ENCODE measurements at regions not wholly inside any gene's neighbourhood (a gene's known extent, or its start where the extent isn't known, plus 50 kb on each side); places are given as distances from the start of the nearest gene placed in this dataset.

GRCh38 chr16:6111390-6111789 lies 1013.8 kb upstream of the EEF2KMT start:
- intact Hi-C loops (cut with DNase I): no loop called here
- Histone ChIP-seq H3K9me3 (peaks cover 0 to 5% (median 0%) of the 10 kb centered on the region in 12 donors), H3K27ac (no peak overlapping the region), H3K27me3 (no peaks in the 10 kb centered on the region), H3K4me1 (no peaks in the 10 kb centered on the region), H3K4me3 (no peak overlapping the region), H3K36me3 (no peaks in the 10 kb centered on the region)
- DNase-seq: no peak
- 89 to 97% (median 95%) methylated on average over 1 of the region's 1 CpG for WGBS, 4 donors
- TF ChIP-seq POLR2A (IDR thresholded peaks at IDR 0.05) (no peak), CTCF (IDR thresholded peaks at IDR 0.05) (no peak)
- ATAC-seq: no peak

- H3K27me3 ChIP-seq: no peaks in the 10 kb centered on the region
- intact Hi-C loops (cut with DNase I): no loop called here
- no peaks in the 10 kb centered on the region for H3K36me3 ChIP-seq
- no peak overlapping the region for H3K27ac ChIP-seq
- no peak for TF ChIP-seq CTCF (IDR thresholded peaks at IDR 0.05)
- TF ChIP-seq POLR2A (IDR thresholded peaks at IDR 0.05): no peak
- H3K9me3 ChIP-seq: no peaks in the 10 kb centered on the region
- H3K4me3 ChIP-seq: no peak overlapping the region
- ATAC-seq (no peak), DNase-seq (no peak)
- no peaks in the 10 kb centered on the region for H3K4me1 ChIP-seq
- 74 to 93% (median 77%) methylated on average over 3 of the region's 3 CpGs for WGBS, 4 donors
These were observed 1012.8 kb upstream of the EEF2KMT start for GRCh38 chr16:6110346-6110745.

GRCh38 chr16:6106061-6106460 lies 1008.5 kb upstream of the EEF2KMT start:
- intact Hi-C loops (cut with DNase I): no loop called here
- DNase-seq (no peak), ATAC-seq (no peak)
- TF ChIP-seq CTCF (IDR thresholded peaks at IDR 0.05) (no peak), POLR2A (IDR thresholded peaks at IDR 0.05) (no peak)
- Histone ChIP-seq H3K9me3 (no peaks in the 10 kb centered on the region), H3K27ac (no peak overlapping the region), H3K4me1 (no peaks in the 10 kb centered on the region), H3K27me3 (no peaks in the 10 kb centered on the region), H3K36me3 (no peaks in the 10 kb centered on the region), H3K4me3 (no peak overlapping the region)
- WGBS, 4 donors: 40 to 51% (median 46%) methylated on average over 2 of the region's 2 CpGs

- Histone ChIP-seq H3K4me1 (no peaks in the 10 kb centered on the region), H3K4me3 (no peak overlapping the region), H3K27me3 (no peaks in the 10 kb centered on the region), H3K36me3 (no peaks in the 10 kb centered on the region), H3K27ac (no peak overlapping the region), H3K9me3 (no peaks in the 10 kb centered on the region)
- no peak for DNase-seq
- WGBS, 4 donors: 59 to 75% (median 72%) methylated on average over 3 of the region's 3 CpGs
- intact Hi-C loops (cut with DNase I): no loop called here
- ATAC-seq: no peak
- no peak for TF ChIP-seq POLR2A (IDR thresholded peaks at IDR 0.05)
- TF ChIP-seq CTCF (IDR thresholded peaks at IDR 0.05): no peak
These were observed 1007.5 kb upstream of the EEF2KMT start for GRCh38 chr16:6105115-6105514.

All from heart left ventricle (tissue), 16 donors.